Activated B cell treated with CpG ODN at 0.5 μM for 24 hours (primary cell): ENCODE measurements at regions not wholly inside any gene's neighbourhood (a gene's known extent, or its start where the extent isn't known, plus 50 kb on each side); places are given as distances from the start of the nearest gene placed in this dataset.

ENCODE experiments used
- ATAC-seq: fragments of 200-7000 bp; cut with Tn5 transposase; one replicate; pipeline ENCODE4 v1.10.0; 2021; ENCODE audit warnings: low read depth, mild to moderate bottlenecking, moderate library complexity
- CTCF ChIA-PET: fragments of 350-600 bp; sonication (Branson Sonifier 250); formaldehyde crosslinking; loops from one replicate; lab custom pipeline; 2021; ENCODE audit warnings: antibody characterized with exemption; lab: Charles Lee
- POLR2A ChIA-PET: fragments of 350-600 bp; sonication (Branson Sonifier 250); formaldehyde crosslinking; loops from one replicate; lab custom pipeline; 2021; ENCODE audit warnings: antibody characterized with exemption; lab: Charles Lee
- DNase-seq: peaks from one replicate; pipeline ENCODE4 v3.0.0; 2022
- H3K27ac Mint-ChIP-seq: one replicate; pipeline ENCODE4 v1.8.0; 2020; ENCODE audit warnings: mixed read lengths
- H3K27me3 Mint-ChIP-seq: one replicate; pipeline ENCODE4 v1.8.0; 2021; ENCODE audit warnings: mixed read lengths
- H3K36me3 Mint-ChIP-seq: one replicate; pipeline ENCODE4 v1.8.0; 2021; ENCODE audit warnings: low read depth, mixed read lengths
- H3K4me1 Mint-ChIP-seq: one replicate; pipeline ENCODE4 v1.8.0; 2021; ENCODE audit warnings: mixed read lengths
- H3K4me3 Mint-ChIP-seq: one replicate; pipeline ENCODE4 v1.8.0; 2020; ENCODE audit warnings: mild to moderate bottlenecking, mixed read lengths
- H3K9me3 Mint-ChIP-seq: one replicate; pipeline ENCODE4 v1.8.0; 2020; ENCODE audit warnings: mixed read lengths
- intact Hi-C: fragments of 100-400 bp; cut with micrococcal nuclease; formaldehyde crosslinking; loops from one replicate; pipeline ENCODE4 v1.15.1; 2024
- TF ChIP-seq, protein P1 (sequence below): fragments of 200-600 bp; IDR thresholded peaks from one replicate; pipeline ENCODE4 v1.8.0; 2022; ENCODE audit warnings: antibody characterized with exemption, mild to moderate bottlenecking

DNA sequence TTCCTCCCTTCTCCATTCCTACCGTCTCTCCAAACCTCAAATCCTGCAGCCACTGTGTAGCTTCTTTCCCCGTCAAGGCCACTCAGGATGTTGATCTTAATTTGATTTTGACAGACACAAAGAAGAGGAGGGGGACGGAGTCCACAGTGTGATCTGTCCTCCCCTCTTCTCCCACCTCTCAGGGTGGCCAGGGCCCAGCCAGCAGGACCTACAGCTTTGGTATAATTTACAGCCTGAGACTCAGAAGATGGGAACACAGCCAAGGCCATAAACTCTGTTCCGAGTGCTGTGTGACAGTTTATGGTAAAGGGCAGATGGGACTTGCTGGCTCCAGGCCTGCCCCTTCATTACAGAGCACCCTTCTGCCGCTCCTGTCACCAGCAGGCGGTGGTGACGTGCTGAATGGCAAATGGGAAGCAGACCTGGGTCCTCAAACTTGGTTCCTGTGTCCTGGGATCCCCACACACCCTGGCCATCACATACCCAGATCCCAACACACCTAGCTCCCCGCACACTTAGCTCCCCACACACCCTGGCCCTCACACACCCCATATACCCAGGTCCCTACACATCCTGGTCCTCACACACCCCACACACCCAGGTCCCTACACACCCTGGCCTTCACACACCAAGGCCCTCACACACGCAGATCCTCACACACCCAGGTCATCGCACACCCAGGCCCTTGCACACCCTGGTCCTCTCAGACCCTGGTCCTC lies 71.6 kb downstream of the CD2 start:
- no peaks in the 10 kb centered on the region for H3K4me1 Mint-ChIP-seq
- ChIA-PET CTCF (no interaction called here), POLR2A (no interaction called here)
- ATAC-seq (no peak), DNase-seq (no peak)
- intact Hi-C loops: no loop called here
- H3K4me3 Mint-ChIP-seq: no peak overlapping the region
- no peaks in the 10 kb centered on the region for H3K9me3 Mint-ChIP-seq
- H3K27ac Mint-ChIP-seq: no peak overlapping the region
- H3K27me3 Mint-ChIP-seq: no peaks in the 10 kb centered on the region
- H3K36me3 Mint-ChIP-seq: no peaks in the 10 kb centered on the region
- TF ChIP-seq, protein P1, sequence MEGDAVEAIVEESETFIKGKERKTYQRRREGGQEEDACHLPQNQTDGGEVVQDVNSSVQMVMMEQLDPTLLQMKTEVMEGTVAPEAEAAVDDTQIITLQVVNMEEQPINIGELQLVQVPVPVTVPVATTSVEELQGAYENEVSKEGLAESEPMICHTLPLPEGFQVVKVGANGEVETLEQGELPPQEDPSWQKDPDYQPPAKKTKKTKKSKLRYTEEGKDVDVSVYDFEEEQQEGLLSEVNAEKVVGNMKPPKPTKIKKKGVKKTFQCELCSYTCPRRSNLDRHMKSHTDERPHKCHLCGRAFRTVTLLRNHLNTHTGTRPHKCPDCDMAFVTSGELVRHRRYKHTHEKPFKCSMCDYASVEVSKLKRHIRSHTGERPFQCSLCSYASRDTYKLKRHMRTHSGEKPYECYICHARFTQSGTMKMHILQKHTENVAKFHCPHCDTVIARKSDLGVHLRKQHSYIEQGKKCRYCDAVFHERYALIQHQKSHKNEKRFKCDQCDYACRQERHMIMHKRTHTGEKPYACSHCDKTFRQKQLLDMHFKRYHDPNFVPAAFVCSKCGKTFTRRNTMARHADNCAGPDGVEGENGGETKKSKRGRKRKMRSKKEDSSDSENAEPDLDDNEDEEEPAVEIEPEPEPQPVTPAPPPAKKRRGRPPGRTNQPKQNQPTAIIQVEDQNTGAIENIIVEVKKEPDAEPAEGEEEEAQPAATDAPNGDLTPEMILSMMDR: no peak

- DNase-seq (no peak), ATAC-seq (no peak)
- H3K27me3 Mint-ChIP-seq: peaks cover 1% of the 10 kb centered on the region
- ChIA-PET CTCF (no interaction called here), POLR2A (no interaction called here)
- H3K4me3 Mint-ChIP-seq: no peak overlapping the region
- no peaks in the 10 kb centered on the region for H3K9me3 Mint-ChIP-seq
- TF ChIP-seq, protein P1: no peak
- H3K27ac Mint-ChIP-seq: no peak overlapping the region
- intact Hi-C loops: no loop called here
- no peaks in the 10 kb centered on the region for H3K4me1 Mint-ChIP-seq
- H3K36me3 Mint-ChIP-seq: no peaks in the 10 kb centered on the region
Observed at GRCh38 chr1:116826818-116827606, 72.8 kb downstream of the CD2 start.

- H3K27ac Mint-ChIP-seq: no peak overlapping the region
- ATAC-seq (no peak), DNase-seq (no peak)
- no peaks in the 10 kb centered on the region for H3K4me1 Mint-ChIP-seq
- no peaks in the 10 kb centered on the region for H3K9me3 Mint-ChIP-seq
- ChIA-PET POLR2A (no interaction called here), CTCF (no interaction called here)
- peaks cover 3% of the 10 kb centered on the region for H3K27me3 Mint-ChIP-seq
- TF ChIP-seq, protein P1: no peak
- no peak overlapping the region for H3K4me3 Mint-ChIP-seq
- no peaks in the 10 kb centered on the region for H3K36me3 Mint-ChIP-seq
- intact Hi-C loops: no loop called here
Observed at GRCh38 chr1:116827607-116828105, 73.4 kb downstream of the CD2 start.

DNA sequence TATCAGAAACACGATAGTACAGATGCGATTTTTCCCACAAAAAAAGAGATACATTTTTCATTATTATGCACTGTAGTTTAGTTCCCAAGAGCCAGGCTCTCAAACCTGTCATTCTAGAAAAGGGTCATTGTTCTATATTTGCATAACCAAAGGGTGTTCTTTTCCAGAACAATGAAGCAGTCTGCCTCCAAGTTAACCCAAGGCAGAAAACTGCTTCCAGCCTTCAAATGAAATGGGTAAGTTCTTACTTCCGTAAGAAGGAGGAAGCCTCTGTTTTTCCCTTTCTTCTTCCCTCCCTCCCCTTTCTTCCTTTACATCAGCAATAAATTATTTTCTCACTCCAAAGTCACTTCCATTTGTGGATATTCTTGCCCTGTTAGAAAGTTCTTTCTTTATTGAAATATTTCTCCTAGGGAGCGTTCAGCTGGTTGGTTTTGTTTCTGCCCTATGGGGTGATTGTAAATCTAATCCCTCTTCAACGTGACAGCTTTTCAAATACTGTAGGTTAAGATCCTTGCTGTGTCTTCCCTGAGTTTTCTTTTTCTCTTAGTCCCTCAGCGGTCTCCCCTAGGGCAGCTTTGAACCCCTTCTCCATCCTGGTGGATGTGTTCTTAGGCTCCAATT lies 77.3 kb upstream of the PTGFRN start:
- POLR2A ChIA-PET: no interaction called here
- no peaks in the 10 kb centered on the region for H3K36me3 Mint-ChIP-seq
- H3K4me3 Mint-ChIP-seq: no peak overlapping the region
- intact Hi-C loops: no loop called here
- CTCF ChIA-PET: no interaction called here
- ATAC-seq: no peak
- H3K27me3 Mint-ChIP-seq: peaks cover 8% of the 10 kb centered on the region
- no peaks in the 10 kb centered on the region for H3K4me1 Mint-ChIP-seq
- TF ChIP-seq, protein P1: no peak
- no peak overlapping the region for H3K27ac Mint-ChIP-seq
- H3K9me3 Mint-ChIP-seq: peaks cover 6% of the 10 kb centered on the region
- no peak for DNase-seq
